ENCODE measurements at regions not wholly inside any gene's neighbourhood (a gene's known extent, or its start where the extent isn't known, plus 50 kb on each side); places are given as distances from the start of the nearest gene placed in this dataset.
"Not testable (repeated sequence)": the region's sequence is repeated elsewhere in the genome, so short reads cannot be mapped to it uniquely, and the experiment has no call there.

GRCh38 chr7:10521306-10521705 is 452.4 kb upstream of the PHF14 start:
- no peak overlapping the region for H3K27ac ChIP-seq
- TF ChIP-seq, protein P1, sequence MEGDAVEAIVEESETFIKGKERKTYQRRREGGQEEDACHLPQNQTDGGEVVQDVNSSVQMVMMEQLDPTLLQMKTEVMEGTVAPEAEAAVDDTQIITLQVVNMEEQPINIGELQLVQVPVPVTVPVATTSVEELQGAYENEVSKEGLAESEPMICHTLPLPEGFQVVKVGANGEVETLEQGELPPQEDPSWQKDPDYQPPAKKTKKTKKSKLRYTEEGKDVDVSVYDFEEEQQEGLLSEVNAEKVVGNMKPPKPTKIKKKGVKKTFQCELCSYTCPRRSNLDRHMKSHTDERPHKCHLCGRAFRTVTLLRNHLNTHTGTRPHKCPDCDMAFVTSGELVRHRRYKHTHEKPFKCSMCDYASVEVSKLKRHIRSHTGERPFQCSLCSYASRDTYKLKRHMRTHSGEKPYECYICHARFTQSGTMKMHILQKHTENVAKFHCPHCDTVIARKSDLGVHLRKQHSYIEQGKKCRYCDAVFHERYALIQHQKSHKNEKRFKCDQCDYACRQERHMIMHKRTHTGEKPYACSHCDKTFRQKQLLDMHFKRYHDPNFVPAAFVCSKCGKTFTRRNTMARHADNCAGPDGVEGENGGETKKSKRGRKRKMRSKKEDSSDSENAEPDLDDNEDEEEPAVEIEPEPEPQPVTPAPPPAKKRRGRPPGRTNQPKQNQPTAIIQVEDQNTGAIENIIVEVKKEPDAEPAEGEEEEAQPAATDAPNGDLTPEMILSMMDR (IDR thresholded peaks at IDR 0.05), result no peak
- TF ChIP-seq ZFX (IDR thresholded peaks at IDR 0.05; ENCODE audit: borderline replicate concordance), result no peak

DNA sequence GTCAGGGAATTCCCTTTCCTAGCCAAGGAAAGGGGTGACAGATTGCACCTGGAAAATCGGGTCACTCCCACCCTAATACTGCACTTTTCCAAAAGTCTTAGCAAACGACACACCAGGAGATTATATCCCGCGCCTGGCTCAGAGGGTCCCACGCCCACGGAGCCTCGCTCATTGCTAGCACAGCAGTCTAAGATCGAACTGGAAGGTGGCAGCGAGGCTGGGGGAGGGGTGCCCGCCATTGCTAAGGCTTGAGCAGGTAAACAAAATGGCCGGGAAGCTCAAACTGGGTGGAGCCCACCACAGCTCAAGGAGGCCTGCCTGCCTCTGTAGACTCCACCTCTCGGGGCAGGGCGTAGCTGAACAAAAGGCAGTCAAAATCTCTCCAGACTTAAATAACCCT is 440.2 kb upstream of the PHF14 start:
- not testable (repeated sequence) for H3K27ac ChIP-seq

DNA sequence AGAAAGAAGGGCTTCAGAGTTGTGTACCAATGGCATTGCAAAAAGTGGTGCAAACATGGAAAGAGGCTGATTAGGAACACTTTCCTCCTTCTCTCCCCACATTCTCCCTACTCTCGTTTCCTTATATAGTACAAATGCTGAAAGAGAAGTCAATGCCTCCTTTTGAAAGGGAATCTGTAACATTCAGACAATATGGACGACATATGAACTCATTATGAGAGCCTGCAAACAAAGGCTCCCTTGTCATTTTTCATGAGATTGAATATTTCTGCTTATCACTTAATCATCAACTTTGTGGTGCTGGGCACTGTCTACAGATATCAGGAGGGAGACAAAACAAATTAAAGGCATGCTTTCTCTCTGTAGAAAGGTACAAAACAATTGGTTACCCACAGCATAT is 437.1 kb upstream of the PHF14 start:
- H3K27ac ChIP-seq, result no peak overlapping the region
- TF ChIP-seq, protein P1 (IDR thresholded peaks at IDR 0.05), result no peak
- TF ChIP-seq ZFX (IDR thresholded peaks at IDR 0.05; ENCODE audit: borderline replicate concordance), result no peak

- no peak overlapping the region for H3K27ac ChIP-seq
- no peak for TF ChIP-seq ZFX (IDR thresholded peaks at IDR 0.05; ENCODE audit: borderline replicate concordance)
- TF ChIP-seq, protein P1 (IDR thresholded peaks at IDR 0.05), result no peak
These were observed 435.9 kb upstream of the PHF14 start for GRCh38 chr7:10537764-10538163.

- H3K27ac ChIP-seq, result no peak overlapping the region
- TF ChIP-seq, protein P1 (IDR thresholded peaks at IDR 0.05), result no peak
These were observed 416.3 kb upstream of the PHF14 start for GRCh38 chr7:10557375-10557774.

GRCh38 chr7:10560497-10560896 is 413.2 kb upstream of the PHF14 start:
- TF ChIP-seq, protein P1 (IDR thresholded peaks at IDR 0.05), result no peak
- TF ChIP-seq ZFX (IDR thresholded peaks at IDR 0.05; ENCODE audit: borderline replicate concordance), result no peak
- H3K27ac ChIP-seq, result no peak overlapping the region

DNA sequence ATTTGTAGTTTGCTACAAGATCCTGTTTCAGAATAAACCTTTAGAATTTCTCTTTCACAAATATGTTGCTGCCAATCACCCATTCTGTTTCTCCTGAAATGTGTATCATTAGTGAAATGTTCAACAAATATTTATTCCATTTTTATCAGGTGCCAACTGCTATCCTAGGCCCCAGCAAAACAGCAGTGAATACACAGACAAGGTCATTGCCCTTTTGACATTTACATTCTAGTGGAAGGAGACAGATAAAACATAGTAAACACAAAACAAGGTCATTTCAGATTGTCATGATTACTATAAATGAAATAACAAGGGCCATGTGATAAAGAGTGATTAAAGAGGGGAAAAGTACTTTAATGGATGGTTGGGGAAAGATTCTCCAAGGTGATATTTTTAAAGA is 404.8 kb upstream of the PHF14 start:
- no peak overlapping the region for H3K27ac ChIP-seq
- TF ChIP-seq, protein P1 (IDR thresholded peaks at IDR 0.05), result no peak
- no peak for TF ChIP-seq ZFX (IDR thresholded peaks at IDR 0.05; ENCODE audit: borderline replicate concordance)

GRCh38 chr7:10571759-10572158 is 401.9 kb upstream of the PHF14 start:
- H3K27ac ChIP-seq, result no peak overlapping the region
- TF ChIP-seq, protein P1 (IDR thresholded peaks at IDR 0.05), result no peak
- TF ChIP-seq ZFX (IDR thresholded peaks at IDR 0.05; ENCODE audit: borderline replicate concordance), result no peak
